NOMO-1 treated with dmso at 0.1 percent for 144 hours (cell line): ENCODE measurements at regions not wholly inside any gene's neighbourhood (a gene's known extent, or its start where the extent isn't known, plus 50 kb on each side); places are given as distances from the start of the nearest gene placed in this dataset.

ENCODE experiments used
- DNase-seq: peaks from one replicate; lab custom pipeline; 2025; ENCODE audit not compliant: unreplicated experiment; lab: John Stamatoyannopoulos, UW

GRCh38 chr15:77716632-77717332, 84.1 kb upstream of the LINGO1 start:
- DNase-seq = no peak

GRCh38 chr15:77715860-77716259, 83.1 kb upstream of the LINGO1 start:
- no peak for DNase-seq

GRCh38 chr15:77715051-77715450, 82.3 kb upstream of the LINGO1 start:
- no peak for DNase-seq

- no peak for DNase-seq
Measured at GRCh38 chr15:77714555-77714954, 81.8 kb upstream of the LINGO1 start.

GRCh38 chr15:77714023-77714422, 81.3 kb upstream of the LINGO1 start:
- no peak for DNase-seq

GRCh38 chr15:77713281-77713680, 80.6 kb upstream of the LINGO1 start:
- no peak for DNase-seq

GRCh38 chr15:77712438-77712837, 79.7 kb upstream of the LINGO1 start:
- no peak for DNase-seq

GRCh38 chr15:77710637-77711036, 77.9 kb upstream of the LINGO1 start:
- no peak for DNase-seq

- no peak for DNase-seq
Measured at GRCh38 chr15:77710206-77710605, 77.5 kb upstream of the LINGO1 start.

- DNase-seq = no peak
Measured at GRCh38 chr15:77709135-77709886, 76.6 kb upstream of the LINGO1 start.

GRCh38 chr15:77706482-77707244, 74.0 kb upstream of the LINGO1 start:
- DNase-seq = no peak

GRCh38 chr15:77702211-77702957, 69.7 kb upstream of the LINGO1 start:
- DNase-seq = no peak

GRCh38 chr15:77698481-77698880, 65.8 kb upstream of the LINGO1 start:
- no peak for DNase-seq

GRCh38 chr15:77697893-77698292, 65.2 kb upstream of the LINGO1 start:
- no peak for DNase-seq

GRCh38 chr15:77696871-77697270, 64.2 kb upstream of the LINGO1 start:
- no peak for DNase-seq

- no peak for DNase-seq
Measured at GRCh38 chr15:77695961-77696582, 63.4 kb upstream of the LINGO1 start.

GRCh38 chr15:77695548-77695947, 62.8 kb upstream of the LINGO1 start:
- DNase-seq = no peak

GRCh38 chr15:77693576-77693975, 60.9 kb upstream of the LINGO1 start:
- no peak for DNase-seq

GRCh38 chr15:77692614-77693013, 59.9 kb upstream of the LINGO1 start:
- DNase-seq = no peak

GRCh38 chr15:77691607-77692006, 58.9 kb upstream of the LINGO1 start:
- DNase-seq = no peak

GRCh38 chr15:77689821-77690220, 57.1 kb upstream of the LINGO1 start:
- DNase-seq = no peak
